Mesenchymal stem cell (in vitro differentiated cells and primary cell): ENCODE measurements at regions not wholly inside any gene's neighbourhood (a gene's known extent, or its start where the extent isn't known, plus 50 kb on each side); places are given as distances from the start of the nearest gene placed in this dataset.

Source experiments
- small RNA-seq: library from polyadenylated mRNA; stranded (forward); fragments of <200 nt; extraction: miRNeasy Mini kit (QIAGEN cat#:217004); gene quantifications from one replicate; pipeline ENCODE3, GENCODE V24; 2013; ENCODE audit warnings: low read depth

Small RNA genes in the stretch of these regions (small RNA-seq; reads per million reads assigned to genes)
- 6.6 reads per million, percentile 67 among the genes with 10 or more reads in this experiment for gene MIR184
